ENCODE measurements at regions not wholly inside any gene's neighbourhood (a gene's known extent, or its start where the extent isn't known, plus 50 kb on each side); places are given as distances from the start of the nearest gene placed in this dataset.

GRCh38 chr12:25384038-25384892, 133.5 kb upstream of the KRAS start:
- TF ChIP-seq EP300 (IDR thresholded peaks at IDR 0.05; ENCODE audit: low read length) = no peak
- TF ChIP-seq EWSR1 (IDR thresholded peaks at IDR 0.05; ENCODE audit: borderline replicate concordance, low read depth, partially characterized antibody) = no peak
- TF ChIP-seq GATA2 (CRISPR knock-in tag; IDR thresholded peaks at IDR 0.05) = no peak
- no peak for TF ChIP-seq KHSRP (IDR thresholded peaks at IDR 0.05)
- TF ChIP-seq FOXA3 (CRISPR knock-in tag; conservative IDR thresholded peaks at IDR 0.05 in 1 of 2, IDR thresholded peaks at IDR 0.05 in 1 of 2) = no peak
- TF ChIP-seq NFRKB (IDR thresholded peaks at IDR 0.05; ENCODE audit: low read depth) = no peak
- no peak for TF ChIP-seq PATZ1 (CRISPR knock-in tag; IDR thresholded peaks at IDR 0.05; ENCODE audit: borderline replicate concordance)
- no peak for TF ChIP-seq ZNF589 (CRISPR knock-in tag; IDR thresholded peaks at IDR 0.05; ENCODE audit: low read depth)
- no peak for TF ChIP-seq POLR2A (conservative IDR thresholded peaks at IDR 0.05)
- no peak for TF ChIP-seq SMC3 (conservative IDR thresholded peaks at IDR 0.05; ENCODE audit: insufficient read depth, low read depth, low read length)
- no peak for TF ChIP-seq CREB1 (IDR thresholded peaks at IDR 0.05)
- no peak for TF ChIP-seq CREB1 (CRISPR knock-in tag; IDR thresholded peaks at IDR 0.05)
- no peak for TF ChIP-seq USF2 (CRISPR knock-in tag; IDR thresholded peaks at IDR 0.05)
- TF ChIP-seq CREM (IDR thresholded peaks at IDR 0.05; ENCODE audit: low read depth) = no peak
